Activated gamma-delta T cell treated with anti-CD3 and anti-CD28 coated beads, Interleukin-2, amount 50 U/mL, for 16 hours (primary cell): ENCODE measurements at regions not wholly inside any gene's neighbourhood (a gene's known extent, or its start where the extent isn't known, plus 50 kb on each side); places are given as distances from the start of the nearest gene placed in this dataset.
"Not testable (repeated sequence)": the region's sequence is repeated elsewhere in the genome, so short reads cannot be mapped to it uniquely, and the experiment has no call there.

Experiments used
- DNase-seq: peaks from one replicate; pipeline ENCODE4 v3.0.0-alpha.2; 2020; ENCODE audit warnings: low read depth

- DNase-seq, result no peak
Observed at GRCh38 chrX:45668686-45669443, 468.2 kb upstream of the DIPK2B start.

- no peak for DNase-seq
Observed at GRCh38 chrX:45667666-45668065, 467.0 kb upstream of the DIPK2B start.

GRCh38 chrX:45664727-45665290, 464.1 kb upstream of the DIPK2B start:
- no peak for DNase-seq

DNA sequence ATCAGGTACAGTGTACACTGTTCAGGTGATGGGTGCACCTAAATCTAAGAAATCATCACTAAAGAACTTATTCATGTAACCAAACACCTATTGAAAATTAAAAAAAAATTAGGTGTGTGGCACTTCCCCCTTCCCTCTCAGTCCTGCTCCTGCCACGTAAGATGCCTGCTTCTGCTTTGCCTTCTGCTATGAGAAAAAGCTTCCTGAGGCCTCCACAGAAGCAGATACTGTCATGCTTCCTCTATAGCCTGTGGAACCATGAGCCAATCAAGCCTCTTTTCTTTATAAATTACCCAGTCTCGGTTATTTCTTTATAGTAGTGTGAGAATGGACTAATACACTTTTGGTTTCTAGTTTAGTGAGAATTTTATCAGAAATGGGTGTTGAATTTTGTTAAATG, 459.8 kb upstream of the DIPK2B start:
- DNase-seq, result no peak

DNA sequence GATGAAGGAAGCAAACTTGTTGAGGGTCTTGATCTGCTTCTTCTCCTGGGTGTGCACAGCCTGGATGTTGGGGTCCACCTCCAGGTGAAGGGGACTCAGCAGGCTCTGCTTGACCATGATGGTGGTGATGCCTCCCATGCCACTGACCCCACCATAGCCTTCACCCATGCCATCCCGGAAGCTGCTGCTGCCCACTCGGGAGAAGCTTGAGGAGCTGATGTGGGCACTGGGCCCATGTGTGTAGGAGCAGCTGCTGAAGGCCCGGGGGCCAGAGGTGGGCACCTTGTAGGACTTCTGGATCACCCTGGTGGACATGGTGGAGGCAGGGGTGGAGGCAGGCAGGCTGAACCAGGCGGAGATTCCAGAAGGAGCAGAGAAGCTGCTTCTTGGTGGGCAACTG, 432.7 kb upstream of the DIPK2B start:
- no peak for DNase-seq

DNA sequence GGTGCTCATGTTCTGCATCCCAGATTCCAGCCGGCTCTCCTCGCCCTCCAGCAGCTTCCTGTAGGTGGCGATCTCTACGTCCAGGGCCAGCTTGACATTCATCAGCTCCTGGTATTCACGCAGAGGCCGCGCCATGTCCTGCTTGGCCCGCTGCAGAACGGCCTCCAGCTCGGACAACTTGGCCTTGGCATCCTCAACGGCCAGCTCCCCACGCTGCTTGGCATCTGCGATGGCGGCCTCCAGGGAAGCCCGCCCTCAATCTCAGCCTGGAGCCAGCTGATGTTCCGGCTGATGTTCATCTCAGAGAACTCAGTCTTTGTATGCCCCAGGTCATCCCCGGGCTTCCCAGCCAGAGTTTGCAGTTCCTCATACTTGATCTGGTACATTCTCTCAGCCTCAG, 431.8 kb upstream of the DIPK2B start:
- no peak for DNase-seq

GRCh38 chrX:45630078-45630477, 429.4 kb upstream of the DIPK2B start:
- DNase-seq, result no peak

- no peak for DNase-seq
Observed at GRCh38 chrX:45628041-45628440, 427.4 kb upstream of the DIPK2B start.

GRCh38 chrX:45623266-45623665, 422.6 kb upstream of the DIPK2B start:
- DNase-seq, result no peak

DNA sequence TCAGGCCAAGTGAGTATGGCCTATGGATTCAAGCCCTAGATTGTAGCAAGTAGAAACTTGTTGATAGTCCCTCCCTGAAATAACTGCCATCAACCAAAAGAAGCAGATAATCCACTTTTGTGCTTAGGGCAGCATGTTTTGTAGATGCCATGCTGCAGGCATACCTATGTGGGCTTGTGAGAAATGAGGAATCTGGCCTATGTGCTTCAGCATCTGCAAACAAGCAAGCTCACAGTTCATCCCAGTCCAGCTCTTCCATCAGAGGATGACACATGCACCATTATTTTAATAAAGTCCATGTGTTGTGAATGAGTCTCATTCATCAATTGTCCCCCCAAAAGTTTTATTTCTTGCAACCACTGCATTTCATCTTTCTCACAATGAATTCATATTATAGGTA, 421.9 kb upstream of the DIPK2B start:
- no peak for DNase-seq

GRCh38 chrX:45622042-45622423, 421.4 kb upstream of the DIPK2B start:
- DNase-seq, result no peak

- DNase-seq, result no peak
Observed at GRCh38 chrX:45621376-45622041, 420.8 kb upstream of the DIPK2B start.

DNA sequence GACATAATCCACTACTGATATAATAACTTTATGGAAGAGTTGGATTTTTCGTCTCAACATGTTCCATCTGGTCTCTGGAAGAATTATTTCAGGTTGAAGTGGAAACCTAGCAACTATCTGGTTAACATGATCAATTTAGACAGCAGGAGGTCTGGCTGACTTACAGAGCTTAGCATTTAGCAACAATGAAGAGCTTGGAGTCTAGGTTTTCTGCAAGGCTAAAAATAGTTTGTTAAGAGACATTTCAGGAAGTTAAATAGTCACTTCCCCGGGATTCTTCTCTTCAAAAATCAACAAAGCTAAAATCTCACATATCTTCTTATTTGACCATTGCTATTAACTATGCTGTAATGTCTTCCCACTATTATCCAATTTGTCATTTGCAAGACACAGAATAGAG, 418.6 kb upstream of the DIPK2B start:
- no peak for DNase-seq

GRCh38 chrX:45615591-45615990, 414.9 kb upstream of the DIPK2B start:
- not testable (repeated sequence) for DNase-seq

DNA sequence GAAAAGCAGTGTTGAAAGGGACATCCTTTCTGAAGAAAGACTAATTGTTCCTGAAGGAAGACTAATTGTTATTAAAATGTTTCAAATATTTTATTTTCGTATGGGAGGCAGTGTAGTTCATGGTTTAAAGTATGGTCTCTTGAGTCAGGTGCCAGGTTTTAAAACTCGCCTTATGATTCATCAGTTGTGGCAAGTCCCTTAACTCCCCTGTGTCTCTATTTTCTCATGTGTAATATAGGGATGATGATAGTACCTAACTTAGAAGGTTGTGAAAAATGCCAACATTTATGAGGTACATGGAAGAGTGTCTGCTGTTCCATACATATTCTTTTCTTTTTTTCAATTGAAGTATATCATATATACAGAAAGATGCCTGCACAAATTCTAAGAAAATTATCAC, 414.2 kb upstream of the DIPK2B start:
- no peak for DNase-seq

DNA sequence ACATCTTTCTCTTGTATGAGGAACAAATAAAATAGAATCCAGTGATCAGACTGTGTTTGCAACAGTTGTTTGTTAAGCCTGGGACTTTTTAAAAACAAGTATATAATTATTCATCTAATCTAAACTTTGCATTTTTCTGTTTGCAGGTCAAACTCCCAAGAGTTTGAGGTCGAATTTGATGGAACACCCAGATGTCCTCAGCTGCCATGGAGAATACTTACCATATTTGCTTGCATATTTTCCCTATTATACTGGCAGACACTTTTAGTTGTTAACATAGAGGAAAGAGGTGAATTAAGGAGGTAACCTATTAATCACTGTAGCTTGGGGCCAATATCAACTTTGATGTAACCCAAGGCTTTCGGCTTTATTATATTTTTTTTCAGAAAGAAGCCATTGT, 401.5 kb upstream of the DIPK2B start:
- no peak for DNase-seq

GRCh38 chrX:45601052-45601451, 400.4 kb upstream of the DIPK2B start:
- DNase-seq, result no peak

- no peak for DNase-seq
Observed at GRCh38 chrX:45598861-45599260, 398.2 kb upstream of the DIPK2B start.

- no peak for DNase-seq
Observed at GRCh38 chrX:45596188-45596808, 395.6 kb upstream of the DIPK2B start.

GRCh38 chrX:45592101-45592500, 391.4 kb upstream of the DIPK2B start:
- DNase-seq, result no peak

DNA sequence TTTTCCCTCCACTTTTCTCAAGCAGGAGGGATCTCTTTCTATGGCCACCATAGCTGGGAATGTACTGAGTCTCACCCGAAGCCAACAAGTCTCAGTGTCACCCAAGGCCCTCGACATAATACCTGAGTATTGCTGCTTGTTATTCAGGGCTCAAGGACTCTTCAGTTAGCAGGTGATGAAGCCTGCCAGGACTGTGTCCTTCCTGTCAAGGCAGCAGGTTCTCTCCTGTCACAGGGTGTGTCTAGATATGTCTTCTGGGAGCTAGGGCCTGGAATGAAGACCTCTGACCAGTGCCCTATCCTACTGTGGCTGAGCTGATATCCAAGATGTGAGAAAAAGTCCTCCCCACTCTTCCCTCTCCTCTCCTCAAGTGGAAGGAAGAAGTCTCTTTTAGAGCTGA, 391.0 kb upstream of the DIPK2B start:
- DNase-seq, result no peak

GRCh38 chrX:45584717-45585116, 384.0 kb upstream of the DIPK2B start:
- DNase-seq, result no peak

DNA sequence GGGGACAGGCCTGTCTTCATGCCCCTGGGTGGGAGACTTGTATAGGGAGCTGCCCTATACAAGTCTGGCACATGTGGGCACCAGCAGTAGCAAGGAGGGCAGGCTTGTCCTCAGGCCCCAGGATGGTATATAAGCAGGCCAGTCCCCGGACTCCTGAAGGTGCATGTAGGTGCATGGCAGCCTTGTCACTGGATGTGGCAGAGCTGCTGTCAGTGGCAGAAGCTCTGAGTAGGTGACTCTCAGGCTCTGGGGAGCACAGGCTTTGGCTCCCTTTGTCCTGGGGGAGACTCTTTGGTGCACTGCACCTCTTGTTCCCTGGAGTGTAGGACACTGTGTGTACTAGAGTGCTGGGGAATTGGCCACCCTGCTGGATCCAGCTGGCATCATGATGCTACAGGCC, 376.7 kb upstream of the DIPK2B start:
- DNase-seq, result no peak
